SJSA1 (cell line): ENCODE measurements at regions not wholly inside any gene's neighbourhood (a gene's known extent, or its start where the extent isn't known, plus 50 kb on each side); places are given as distances from the start of the nearest gene placed in this dataset.

Experiments used
- DNase-seq, 2 experiments: peaks; one replicate each; pipeline ENCODE4 v3.0.0-alpha.2; 2015 to 2020; ENCODE audit warnings: low spot score in 2 of 2, low read depth in 1 of 2
- H3K27ac ChIP-seq: fragments of 250-450 bp; sonication (Bioruptor Pico); 2 replicates; pipeline ENCODE4 v1.5.1; 2020; ENCODE audit warnings: mild to moderate bottlenecking, moderate library complexity
- H3K27me3 ChIP-seq: fragments of 250-450 bp; sonication (Bioruptor Pico); replicated peaks from 2 replicates; pipeline ENCODE4 v1.5.1; 2020; ENCODE audit warnings: mild to moderate bottlenecking, moderate library complexity
- H3K36me3 ChIP-seq: fragments of 250-450 bp; sonication (Bioruptor Pico); 2 replicates; pipeline ENCODE4 v1.5.1; 2020; ENCODE audit warnings: mild to moderate bottlenecking
- H3K4me1 ChIP-seq: fragments of 250-450 bp; sonication (Bioruptor Pico); replicated peaks from 2 replicates; pipeline ENCODE4 v1.6.1; 2021; ENCODE audit warnings: mild to moderate bottlenecking
- H3K4me3 ChIP-seq: fragments of 250-450 bp; sonication (Bioruptor Pico); 2 replicates; pipeline ENCODE4 v1.5.1; 2020; ENCODE audit warnings: mild to moderate bottlenecking
- H3K9me3 ChIP-seq: fragments of 250-450 bp; sonication (Bioruptor Pico); replicated peaks from 2 replicates; pipeline ENCODE4 v1.5.1; 2020; ENCODE audit warnings: mild to moderate bottlenecking

- Histone ChIP-seq H3K27me3 (no peaks in the 10 kb centered on the region), H3K4me3 (no peak overlapping the region), H3K36me3 (no peaks in the 10 kb centered on the region), H3K4me1 (no peaks in the 10 kb centered on the region), H3K27ac (no peak overlapping the region), H3K9me3 (no peaks in the 10 kb centered on the region)
- DNase-seq = no peak
Measured at GRCh38 chr16:63856537-63856936, 1265.3 kb downstream of the CDH11 start.

- no peaks in the 10 kb centered on the region for H3K4me1 ChIP-seq
- no peaks in the 10 kb centered on the region for H3K27me3 ChIP-seq
- no peak for DNase-seq
- no peaks in the 10 kb centered on the region for H3K36me3 ChIP-seq
- no peaks in the 10 kb centered on the region for H3K9me3 ChIP-seq
- H3K4me3 ChIP-seq = no peak overlapping the region
- no peak overlapping the region for H3K27ac ChIP-seq
Measured at GRCh38 chr16:63850979-63851378, 1270.9 kb downstream of the CDH11 start.

DNA sequence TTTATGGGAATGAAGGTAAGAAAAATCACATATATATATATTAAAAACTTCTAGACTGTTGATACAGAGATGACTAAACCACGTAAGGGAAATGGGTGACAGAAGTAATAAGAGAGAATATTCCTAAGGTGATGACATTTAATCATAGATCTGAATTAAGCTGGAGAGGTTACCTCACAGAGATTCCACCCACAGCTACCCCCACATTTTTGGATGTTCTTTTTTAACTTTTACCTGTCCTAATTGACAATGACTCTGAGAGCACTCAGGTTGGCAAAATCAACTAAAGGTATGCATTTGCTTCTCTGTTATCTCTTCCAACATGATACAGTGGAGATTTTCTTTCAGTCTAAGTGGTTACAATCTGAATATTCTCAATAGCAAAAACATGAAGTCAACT, 1280.6 kb downstream of the CDH11 start:
- Histone ChIP-seq H3K9me3 (no peaks in the 10 kb centered on the region), H3K27ac (no peak overlapping the region), H3K27me3 (no peaks in the 10 kb centered on the region; the same call in 1 of the 2 replicates), H3K36me3 (no peaks in the 10 kb centered on the region), H3K4me1 (no peaks in the 10 kb centered on the region), H3K4me3 (no peak overlapping the region)
- DNase-seq = no peak

- Histone ChIP-seq H3K9me3 (no peaks in the 10 kb centered on the region), H3K36me3 (no peaks in the 10 kb centered on the region), H3K4me1 (no peaks in the 10 kb centered on the region), H3K27ac (no peak overlapping the region), H3K4me3 (no peak overlapping the region), H3K27me3 (no peaks in the 10 kb centered on the region)
- no peak for DNase-seq
Measured at GRCh38 chr16:63830061-63830460, 1291.8 kb downstream of the CDH11 start.

DNA sequence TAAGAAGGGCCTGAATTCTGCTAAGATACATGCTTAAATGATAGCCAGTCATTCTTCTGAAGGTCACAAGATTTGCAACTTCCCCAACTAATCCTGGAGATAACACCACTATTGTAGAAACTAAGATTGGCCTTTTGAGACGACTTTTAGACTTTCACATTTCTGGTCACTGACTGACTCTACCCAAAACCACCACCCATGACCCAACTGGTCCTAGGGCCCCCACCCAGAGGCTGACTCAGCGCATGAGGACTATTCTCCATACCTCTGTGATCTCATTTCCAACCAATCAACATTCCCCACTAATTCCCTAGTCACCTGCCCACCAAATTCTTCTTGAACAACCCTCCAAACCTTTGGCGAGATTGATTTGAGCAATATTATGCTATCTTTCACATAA, 1299.0 kb downstream of the CDH11 start:
- Histone ChIP-seq H3K27ac (no peak overlapping the region), H3K4me3 (no peak overlapping the region), H3K9me3 (no peaks in the 10 kb centered on the region), H3K36me3 (no peaks in the 10 kb centered on the region), H3K4me1 (no peaks in the 10 kb centered on the region), H3K27me3 (no peaks in the 10 kb centered on the region)
- no peak for DNase-seq

GRCh38 chr16:63816276-63816675, 1305.6 kb downstream of the CDH11 start:
- Histone ChIP-seq H3K4me3 (no peak overlapping the region), H3K9me3 (no peaks in the 10 kb centered on the region), H3K27me3 (no peaks in the 10 kb centered on the region), H3K4me1 (no peaks in the 10 kb centered on the region), H3K27ac (no peak overlapping the region), H3K36me3 (no peaks in the 10 kb centered on the region)
- DNase-seq = no peak

GRCh38 chr16:63813862-63814261, 1308.0 kb downstream of the CDH11 start:
- no peak for DNase-seq
- Histone ChIP-seq H3K9me3 (no peaks in the 10 kb centered on the region), H3K36me3 (no peaks in the 10 kb centered on the region), H3K4me1 (no peaks in the 10 kb centered on the region), H3K27ac (no peak overlapping the region), H3K4me3 (no peak overlapping the region), H3K27me3 (no peaks in the 10 kb centered on the region)

GRCh38 chr16:63808730-63809129, 1313.1 kb downstream of the CDH11 start:
- Histone ChIP-seq H3K9me3 (no peaks in the 10 kb centered on the region), H3K27me3 (no peaks in the 10 kb centered on the region), H3K36me3 (no peaks in the 10 kb centered on the region), H3K27ac (no peak overlapping the region), H3K4me1 (no peaks in the 10 kb centered on the region), H3K4me3 (no peak overlapping the region)
- no peak for DNase-seq

DNA sequence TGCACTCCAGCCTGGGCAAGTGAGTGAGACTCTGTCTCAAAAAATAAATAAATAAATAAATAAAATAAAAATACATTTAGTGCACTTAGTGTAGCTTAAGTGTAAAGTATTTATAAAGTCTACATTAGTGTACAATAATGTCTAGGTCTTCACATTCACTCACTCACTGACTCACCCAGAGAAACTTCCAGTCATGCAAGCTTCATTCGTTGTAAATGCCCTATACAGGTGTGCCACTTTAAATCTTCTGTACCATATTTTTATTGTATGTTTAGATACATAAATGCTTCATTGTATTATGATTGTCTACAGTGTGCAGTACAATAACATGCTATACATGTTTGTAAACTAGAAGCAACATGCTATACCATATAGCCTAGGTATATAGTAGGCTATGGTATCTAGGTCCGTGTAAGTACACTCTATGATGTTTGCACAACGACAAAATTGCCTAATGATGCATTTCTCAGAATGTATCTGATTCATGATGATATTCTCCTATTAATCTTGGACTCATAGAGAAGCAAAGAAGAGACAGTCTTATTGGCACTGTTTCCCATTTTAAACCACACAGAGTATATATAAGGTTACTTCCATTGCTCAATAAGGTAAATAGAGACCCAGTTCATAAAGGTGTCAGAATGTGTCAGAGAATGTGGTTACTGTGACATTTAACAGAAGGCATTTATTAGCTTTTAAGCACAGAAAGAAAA, 1314.9 kb downstream of the CDH11 start:
- no peak overlapping the region for H3K4me3 ChIP-seq
- H3K9me3 ChIP-seq = no peaks in the 10 kb centered on the region
- H3K27ac ChIP-seq = no peak overlapping the region
- H3K36me3 ChIP-seq = no peaks in the 10 kb centered on the region
- H3K4me1 ChIP-seq = no peaks in the 10 kb centered on the region
- no peaks in the 10 kb centered on the region for H3K27me3 ChIP-seq
- DNase-seq = no peak

- Histone ChIP-seq H3K27ac (no peak overlapping the region), H3K9me3 (no peaks in the 10 kb centered on the region), H3K27me3 (no peaks in the 10 kb centered on the region), H3K4me1 (no peaks in the 10 kb centered on the region), H3K4me3 (no peak overlapping the region), H3K36me3 (no peaks in the 10 kb centered on the region)
- DNase-seq = no peak
Measured at GRCh38 chr16:63804126-63804525, 1317.7 kb downstream of the CDH11 start.

DNA sequence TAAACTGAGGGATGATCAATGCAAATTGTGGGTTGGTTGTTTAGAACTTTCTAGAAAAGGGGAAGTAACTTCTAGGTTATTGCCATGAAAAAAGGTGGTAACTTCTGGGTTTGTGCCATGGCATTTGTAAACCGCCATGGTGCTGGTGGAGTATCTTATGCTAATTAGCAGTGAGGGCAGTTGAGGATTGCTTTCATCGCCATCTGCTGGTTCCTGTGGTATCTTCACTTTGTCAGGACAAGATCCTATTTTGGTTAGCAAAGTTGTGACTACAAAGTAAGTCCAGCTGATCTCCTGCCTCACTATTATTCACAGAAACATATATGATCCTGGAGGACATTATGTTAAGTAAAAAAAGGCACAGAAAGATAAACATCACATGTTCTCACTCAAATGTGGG, 1332.3 kb downstream of the CDH11 start:
- DNase-seq = no peak
- Histone ChIP-seq H3K4me1 (no peaks in the 10 kb centered on the region), H3K27me3 (no peaks in the 10 kb centered on the region), H3K27ac (no peak overlapping the region), H3K9me3 (peaks cover 9% of the 10 kb centered on the region; the same call in 1 of the 2 replicates), H3K36me3 (no peaks in the 10 kb centered on the region), H3K4me3 (no peak overlapping the region)

- no peaks in the 10 kb centered on the region for H3K4me1 ChIP-seq
- no peaks in the 10 kb centered on the region for H3K36me3 ChIP-seq
- H3K4me3 ChIP-seq = no peak overlapping the region
- no peak overlapping the region for H3K27ac ChIP-seq
- no peak for DNase-seq
- no peaks in the 10 kb centered on the region for H3K27me3 ChIP-seq
- H3K9me3 ChIP-seq = peaks cover 9% of the 10 kb centered on the region; the same call in 1 of the 2 replicates
Measured at GRCh38 chr16:63787014-63787413, 1334.8 kb downstream of the CDH11 start.

GRCh38 chr16:63785170-63785569, 1336.7 kb downstream of the CDH11 start:
- H3K27me3 ChIP-seq = no peaks in the 10 kb centered on the region
- H3K4me1 ChIP-seq = no peaks in the 10 kb centered on the region
- peaks cover 9% of the 10 kb centered on the region; the same call in 1 of the 2 replicates for H3K9me3 ChIP-seq
- no peak overlapping the region for H3K27ac ChIP-seq
- DNase-seq = no peak
- H3K4me3 ChIP-seq = no peak overlapping the region
- no peaks in the 10 kb centered on the region for H3K36me3 ChIP-seq

DNA sequence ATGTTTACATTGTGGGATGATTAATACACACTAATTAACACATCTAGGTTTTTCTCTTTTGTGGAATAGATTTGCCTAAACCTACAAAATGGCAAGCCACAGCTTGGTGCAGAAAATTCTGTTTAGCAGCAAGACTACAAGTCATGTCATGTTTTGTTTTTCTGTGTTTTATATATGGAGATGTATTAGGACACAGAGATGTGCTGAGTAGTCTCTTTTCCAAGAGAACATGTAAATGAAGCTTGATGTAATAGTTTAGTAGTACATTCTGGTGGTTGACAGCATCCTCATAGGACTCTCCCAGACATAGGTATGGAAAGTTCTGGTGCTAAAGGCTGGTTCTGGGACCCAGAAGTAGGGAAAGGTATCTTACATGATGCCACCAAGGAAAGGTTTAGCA, 1345.4 kb downstream of the CDH11 start:
- peaks cover 3% of the 10 kb centered on the region; the same call in 1 of the 2 replicates for H3K9me3 ChIP-seq
- no peak for DNase-seq
- no peaks in the 10 kb centered on the region for H3K27me3 ChIP-seq
- H3K27ac ChIP-seq = no peak overlapping the region
- no peaks in the 10 kb centered on the region for H3K4me1 ChIP-seq
- no peak overlapping the region for H3K4me3 ChIP-seq
- no peaks in the 10 kb centered on the region for H3K36me3 ChIP-seq

DNA sequence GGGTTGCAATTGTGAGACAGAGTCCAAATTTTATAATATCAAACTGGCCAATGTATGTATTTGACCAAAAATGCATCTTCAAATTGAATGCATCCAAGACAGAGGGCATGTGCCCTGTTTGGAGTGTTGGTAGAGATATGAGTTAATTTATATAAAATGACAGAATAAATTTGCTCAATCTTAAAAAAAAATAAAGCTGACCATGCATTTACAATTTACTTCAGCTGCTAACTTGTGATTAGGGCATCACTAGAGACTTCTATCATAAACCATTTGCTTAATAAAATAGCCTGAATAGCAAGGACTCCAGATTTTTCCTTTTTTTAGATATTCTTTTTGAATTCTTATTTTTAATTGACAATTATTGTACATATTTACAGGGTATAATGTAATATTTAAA, 1345.8 kb downstream of the CDH11 start:
- H3K27ac ChIP-seq = no peak overlapping the region
- DNase-seq = no peak
- no peaks in the 10 kb centered on the region for H3K4me1 ChIP-seq
- H3K9me3 ChIP-seq = peaks cover 3% of the 10 kb centered on the region; the same call in 1 of the 2 replicates
- no peaks in the 10 kb centered on the region for H3K27me3 ChIP-seq
- H3K36me3 ChIP-seq = no peaks in the 10 kb centered on the region
- no peak overlapping the region for H3K4me3 ChIP-seq
